ENCODE measurements at regions not wholly inside any gene's neighbourhood (a gene's known extent, or its start where the extent isn't known, plus 50 kb on each side); places are given as distances from the start of the nearest gene placed in this dataset.

- H3K4me3 ChIP-seq (ENCODE audit: low read depth, low read length) = no peak overlapping the region
- no peak for DNase-seq (ENCODE audit: low read depth)
- peak; percentile 1 for TF ChIP-seq CTCF (IDR thresholded peaks at IDR 0.05; ENCODE audit: low read depth, low read length, missing control alignments)
Observed at GRCh38 chr10:109019001-109019424, 904.3 kb downstream of the XPNPEP1 start.

- DNase-seq (ENCODE audit: low read depth) = no peak
- no peak for TF ChIP-seq CTCF (IDR thresholded peaks at IDR 0.05; ENCODE audit: low read depth, low read length, missing control alignments)
Observed at GRCh38 chr10:109007514-109007913, 915.8 kb downstream of the XPNPEP1 start.

GRCh38 chr10:108990441-108990840, 932.9 kb downstream of the XPNPEP1 start:
- DNase-seq (ENCODE audit: low read depth) = no peak
- TF ChIP-seq CTCF (IDR thresholded peaks at IDR 0.05; ENCODE audit: low read depth, low read length, missing control alignments) = no peak
- H3K4me3 ChIP-seq (ENCODE audit: low read depth, low read length) = no peak overlapping the region

More at GRCh38 chr10:109007514-109007913, 915.8 kb downstream of the XPNPEP1 start:
- H3K4me3 ChIP-seq (ENCODE audit: low read depth, low read length) = no peak overlapping the region

GRCh38 chr10:108989976-108990375, 933.3 kb downstream of the XPNPEP1 start:
- no peak for DNase-seq (ENCODE audit: low read depth)
- TF ChIP-seq CTCF (IDR thresholded peaks at IDR 0.05; ENCODE audit: low read depth, low read length, missing control alignments) = no peak
- no peak overlapping the region for H3K4me3 ChIP-seq (ENCODE audit: low read depth, low read length)

GRCh38 chr10:108982159-108982558, 941.2 kb downstream of the XPNPEP1 start:
- no peak for TF ChIP-seq CTCF (IDR thresholded peaks at IDR 0.05; ENCODE audit: low read depth, low read length, missing control alignments)
- no peak overlapping the region for H3K4me3 ChIP-seq (ENCODE audit: low read depth, low read length)
- DNase-seq (ENCODE audit: low read depth) = no peak

GRCh38 chr10:108980869-108981268, 942.4 kb downstream of the XPNPEP1 start:
- no peak overlapping the region for H3K4me3 ChIP-seq (ENCODE audit: low read depth, low read length)
- DNase-seq (ENCODE audit: low read depth) = no peak
- no peak for TF ChIP-seq CTCF (IDR thresholded peaks at IDR 0.05; ENCODE audit: low read depth, low read length, missing control alignments)

GRCh38 chr10:108975459-108976058, 947.8 kb downstream of the XPNPEP1 start:
- no peak overlapping the region for H3K4me3 ChIP-seq (ENCODE audit: low read depth, low read length)
- DNase-seq (ENCODE audit: low read depth) = no peak
- no peak for TF ChIP-seq CTCF (IDR thresholded peaks at IDR 0.05; ENCODE audit: low read depth, low read length, missing control alignments)
